HCT116 (cell line): ENCODE measurements at regions not wholly inside any gene's neighbourhood (a gene's known extent, or its start where the extent isn't known, plus 50 kb on each side); places are given as distances from the start of the nearest gene placed in this dataset.

Experiments used
- ATAC-seq: fragments of 200-7000 bp; cut with Tn5 transposase; 2 replicates; pipeline ENCODE4 v1.9.1; 2020; ENCODE audit warnings: mild to moderate bottlenecking, moderate library complexity
- BruUV-seq: library from RNA; stranded (reverse); fragments of 400-500 nt; replicated peaks from 2 replicates; lab custom pipeline; 2021; lab: Mats Ljungman, UMichigan
- CTCF ChIA-PET: fragments of 300-600 bp; sonication (Branson Sonifier 250); formaldehyde crosslinking; loops from one replicate; lab custom pipeline; 2021; ENCODE audit warnings: antibody characterized with exemption; lab: Charles Lee
- POLR2A ChIA-PET: fragments of 300-600, 350-600 bp; sonication (Branson Sonifier 250); formaldehyde crosslinking; loops from one replicate; lab custom pipeline; 2021; ENCODE audit warnings: antibody characterized with exemption; lab: Charles Lee
- RAD21 ChIA-PET, 2 experiments: fragments of 300-600 bp; sonication (Branson Sonifier 250); formaldehyde crosslinking; loops; one replicate each; lab custom pipeline; 2023; ENCODE audit warnings: low total read pairs in 2 of 2; ENCODE audit not compliant: uncharacterized antibody in 2 of 2, unreplicated experiment in 2 of 2, low non-redundant PET in 1 of 2; lab: Charles Lee
- DNase-seq: peaks from one replicate; pipeline ENCODE4 v3.0.0-alpha.2; 2010; ENCODE audit warnings: low read depth, low spot score
- H2AFZ ChIP-seq: fragments of 200-600 bp; shearing (Covaris generic), sonication (generic); 2 replicates; pipeline ENCODE4 v1.6.1; 2017; ENCODE audit warnings: low read depth, mixed run types, mixed read lengths, antibody characterized with exemption, low read length; ENCODE audit not compliant: poor library complexity, severe bottlenecking
- H3K27ac ChIP-seq: 2 replicates; pipeline ENCODE4 v1.5.1; 2012; ENCODE audit warnings: low read depth, low read length
- H3K27me3 ChIP-seq: fragments of 200-600 bp; sonication (generic); 2 replicates; pipeline ENCODE4 v1.6.1; 2016; ENCODE audit warnings: mixed run types, low read length, mixed read lengths; ENCODE audit not compliant: insufficient read depth
- H3K36me3 ChIP-seq, 2 experiments: fragments of 200-500 bp in 1 of 2; fragments of 200-600 bp in 1 of 2; sonication (Bioruptor generic) in 1 of 2; sonication (generic) in 1 of 2; 2 replicates each; pipeline versions ENCODE4 v1.5.1 to v1.6.1; 2014 to 2016; ENCODE audit warnings: low read length in 2 of 2, inconsistent platforms in 1 of 2, mixed read lengths in 1 of 2, mixed run types in 1 of 2; ENCODE audit not compliant: insufficient read depth in 2 of 2, control insufficient read depth in 1 of 2
- H3K4me1 ChIP-seq, 2 experiments: fragments of 200-600 bp in 1 of 2; sonication (generic) in 1 of 2; 2 replicates each; pipeline versions ENCODE4 v1.5.1 to v1.6.1; 2012 to 2017; ENCODE audit warnings: low read length in 2 of 2, inconsistent platforms in 1 of 2, mild to moderate bottlenecking in 1 of 2, mixed read lengths in 1 of 2, mixed run types in 1 of 2, moderate library complexity in 1 of 2; ENCODE audit not compliant: insufficient read depth in 2 of 2, control insufficient read depth in 1 of 2
- H3K4me2 ChIP-seq: fragments of 200-600 bp; sonication (generic); 2 replicates; pipeline ENCODE4 v1.6.1; 2017; ENCODE audit warnings: mixed run types, low read length, mixed read lengths
- H3K4me3 ChIP-seq, 2 experiments: fragments of 200-600 bp in 1 of 2; sonication (generic) in 1 of 2; replicated peaks in 1 of 2; 2 replicates each; pipeline ENCODE4 v1.5.1; 2011 to 2016; ENCODE audit warnings: low read length in 2 of 2, control low read depth in 1 of 2, low read depth in 1 of 2, mild to moderate bottlenecking in 1 of 2, mixed read lengths in 1 of 2, mixed run types in 1 of 2
- H3K79me2 ChIP-seq: fragments of 200-600 bp; sonication (generic); 2 replicates; pipeline ENCODE4 v1.6.1; 2017; ENCODE audit warnings: mild to moderate bottlenecking, mixed run types, low read length, moderate library complexity, mixed read lengths; ENCODE audit not compliant: insufficient read depth
- H3K9ac ChIP-seq: fragments of 200-600 bp; sonication (generic); 2 replicates; pipeline ENCODE4 v1.6.1; 2016; ENCODE audit warnings: low read length, mixed read lengths
- H3K9me2 ChIP-seq: fragments of 200-600 bp; sonication (generic), shearing (Covaris generic); 2 replicates; pipeline ENCODE4 v1.6.1; 2017; ENCODE audit warnings: mixed run types, mild to moderate bottlenecking, moderate library complexity; ENCODE audit not compliant: insufficient read depth
- H3K9me3 ChIP-seq, 2 experiments: fragments of 200-500 bp in 1 of 2; fragments of 200-600 bp in 1 of 2; sonication (Bioruptor generic) in 1 of 2; sonication (generic) in 1 of 2; 2 replicates each; pipeline ENCODE4 v1.6.1; 2014 to 2017; ENCODE audit warnings: low read length in 2 of 2, mixed read lengths in 2 of 2, inconsistent platforms in 1 of 2, low read depth in 1 of 2, mild to moderate bottlenecking in 1 of 2, mixed run types in 1 of 2, moderate library complexity in 1 of 2; ENCODE audit not compliant: control insufficient read depth in 1 of 2, insufficient read depth in 1 of 2
- H4K20me1 ChIP-seq: fragments of 200-600 bp; sonication (generic), shearing (Covaris generic); 2 replicates; pipeline ENCODE4 v1.6.1; 2017; ENCODE audit warnings: mixed run types, mild to moderate bottlenecking, moderate library complexity; ENCODE audit not compliant: insufficient read depth
- EGR1 ChIP-seq: IDR thresholded peaks from 2 replicates; pipeline ENCODE4 v1.6.1; 2012; ENCODE audit warnings: low read depth
- ELF1 ChIP-seq: IDR thresholded peaks from 2 replicates; pipeline ENCODE4 v1.6.1; 2012; ENCODE audit warnings: low read depth, borderline replicate concordance
- EZH2 ChIP-seq: fragments of 200-600 bp; sonication (generic); IDR thresholded peaks from 2 replicates; pipeline ENCODE4 v1.6.1; 2017; ENCODE audit warnings: antibody characterized with exemption, mixed run types
- FOSL1 ChIP-seq: IDR thresholded peaks from 2 replicates; pipeline ENCODE4 v1.6.1; 2012; ENCODE audit warnings: low read depth
- POLR2A ChIP-seq: IDR thresholded peaks from 2 replicates; pipeline ENCODE4 v1.7.0; 2011; ENCODE audit warnings: borderline replicate concordance; ENCODE audit not compliant: insufficient read depth, insufficient read length; ENCODE audit errors: extremely low read depth
- POLR2AphosphoS5 ChIP-seq: IDR thresholded peaks from 2 replicates; pipeline ENCODE4 v1.6.1; 2011; ENCODE audit warnings: mild to moderate bottlenecking, low read depth, low read length, moderate library complexity
- RAD21 ChIP-seq: IDR thresholded peaks from 2 replicates; pipeline ENCODE4 v1.6.1; 2012; ENCODE audit warnings: low read depth, mild to moderate bottlenecking
- SP1 ChIP-seq: IDR thresholded peaks from 2 replicates; pipeline ENCODE4 v1.6.1; 2012; ENCODE audit warnings: low read depth
- TCF7L2 ChIP-seq: IDR thresholded peaks from 2 replicates; pipeline ENCODE4 v1.7.0; 2011; ENCODE audit warnings: borderline replicate concordance, inconsistent platforms; ENCODE audit not compliant: insufficient read depth, insufficient read length; ENCODE audit errors: extremely low read depth
- ZFX ChIP-seq: fragments of 450-650 bp; IDR thresholded peaks from 2 replicates; pipeline ENCODE4 v1.6.1; 2017
- intact Hi-C: fragments of 100-400 bp; cut with micrococcal nuclease; formaldehyde crosslinking; loops from 2 replicates; pipeline ENCODE4 v1.10.0; 2022
- TF ChIP-seq, protein P1 (sequence below): IDR thresholded peaks from 2 replicates; pipeline ENCODE4 v1.6.1; 2012
- TF ChIP-seq, protein P2 (sequence below): IDR thresholded peaks from 2 replicates; pipeline ENCODE4 v1.6.1; 2011; ENCODE audit warnings: mild to moderate bottlenecking, low read length, moderate library complexity; ENCODE audit not compliant: insufficient replicate concordance; ENCODE audit errors: extremely low read depth
- TF ChIP-seq, protein P3 (sequence below): IDR thresholded peaks from 2 replicates; pipeline ENCODE4 v1.6.1; 2012
- TF ChIP-seq, protein P4 (sequence below), 3 experiments: fragments of 200-600 bp in 1 of 3; sonication (generic) in 1 of 3; IDR thresholded peaks in 2 of 3; conservative IDR thresholded peaks in 1 of 3; 2 replicates each; pipeline ENCODE4 v1.5.1; 2012 to 2017; ENCODE audit warnings: low read depth in 2 of 3, low read length in 2 of 3, antibody characterized with exemption in 1 of 3, borderline replicate concordance in 1 of 3, control low read depth in 1 of 3, mild to moderate bottlenecking in 1 of 3, mixed read lengths in 1 of 3, mixed run types in 1 of 3, moderate library complexity in 1 of 3; ENCODE audit not compliant: insufficient read depth in 1 of 3

DNA sequence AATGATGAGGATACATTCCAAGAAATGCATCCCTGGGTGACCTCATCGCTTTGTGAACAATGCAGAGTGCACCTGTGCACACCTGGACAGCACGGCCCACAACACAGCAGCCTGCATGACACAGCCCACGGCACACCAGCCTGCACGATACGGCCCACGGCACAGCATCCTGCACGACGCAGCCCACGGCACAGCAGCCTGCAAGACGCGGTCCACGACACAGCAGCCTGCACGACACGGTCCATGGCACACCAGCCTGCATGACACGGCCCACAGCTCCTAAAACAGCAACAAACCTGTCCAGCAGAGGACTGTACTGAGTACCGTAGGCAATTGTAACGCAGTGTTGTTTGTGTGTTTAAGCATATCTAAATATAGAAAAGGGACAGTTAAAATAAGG lies 134.7 kb upstream of the PPP2R2D start:
- Histone ChIP-seq H3K27ac (no peak overlapping the region), H2AFZ (no peak overlapping the region), H3K4me3 (no peak overlapping the region), H3K4me1 (no peaks in the 10 kb centered on the region), H3K9me2 (no peaks in the 10 kb centered on the region), H3K79me2 (no peaks in the 10 kb centered on the region), H3K27me3 (0 out of 2 replicates have a peak, but pooled peaks cover 5% of the 10 kb centered on the region), H3K9me3 (no peaks in the 10 kb centered on the region), H3K4me2 (no peak overlapping the region), H4K20me1 (no peaks in the 10 kb centered on the region), H3K9ac (no peak overlapping the region), H3K36me3 (no peaks in the 10 kb centered on the region)
- BruUV-seq, result no TSS peak
- no peak for DNase-seq
- TF ChIP-seq, protein P1, sequence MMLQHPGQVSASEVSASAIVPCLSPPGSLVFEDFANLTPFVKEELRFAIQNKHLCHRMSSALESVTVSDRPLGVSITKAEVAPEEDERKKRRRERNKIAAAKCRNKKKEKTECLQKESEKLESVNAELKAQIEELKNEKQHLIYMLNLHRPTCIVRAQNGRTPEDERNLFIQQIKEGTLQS, result no peak
- no peak for TF ChIP-seq SP1
- TF ChIP-seq, protein P2, sequence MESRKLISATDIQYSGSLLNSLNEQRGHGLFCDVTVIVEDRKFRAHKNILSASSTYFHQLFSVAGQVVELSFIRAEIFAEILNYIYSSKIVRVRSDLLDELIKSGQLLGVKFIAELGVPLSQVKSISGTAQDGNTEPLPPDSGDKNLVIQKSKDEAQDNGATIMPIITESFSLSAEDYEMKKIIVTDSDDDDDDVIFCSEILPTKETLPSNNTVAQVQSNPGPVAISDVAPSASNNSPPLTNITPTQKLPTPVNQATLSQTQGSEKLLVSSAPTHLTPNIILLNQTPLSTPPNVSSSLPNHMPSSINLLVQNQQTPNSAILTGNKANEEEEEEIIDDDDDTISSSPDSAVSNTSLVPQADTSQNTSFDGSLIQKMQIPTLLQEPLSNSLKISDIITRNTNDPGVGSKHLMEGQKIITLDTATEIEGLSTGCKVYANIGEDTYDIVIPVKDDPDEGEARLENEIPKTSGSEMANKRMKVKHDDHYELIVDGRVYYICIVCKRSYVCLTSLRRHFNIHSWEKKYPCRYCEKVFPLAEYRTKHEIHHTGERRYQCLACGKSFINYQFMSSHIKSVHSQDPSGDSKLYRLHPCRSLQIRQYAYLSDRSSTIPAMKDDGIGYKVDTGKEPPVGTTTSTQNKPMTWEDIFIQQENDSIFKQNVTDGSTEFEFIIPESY, result no peak
- TF ChIP-seq, protein P3, sequence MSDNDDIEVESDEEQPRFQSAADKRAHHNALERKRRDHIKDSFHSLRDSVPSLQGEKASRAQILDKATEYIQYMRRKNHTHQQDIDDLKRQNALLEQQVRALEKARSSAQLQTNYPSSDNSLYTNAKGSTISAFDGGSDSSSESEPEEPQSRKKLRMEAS, result no peak
- TF ChIP-seq EZH2, result no peak
- TF ChIP-seq RAD21, result no peak
- TF ChIP-seq POLR2AphosphoS5, result no peak
- TF ChIP-seq FOSL1, result no peak
- TF ChIP-seq ELF1, result no peak
- TF ChIP-seq, protein P4, sequence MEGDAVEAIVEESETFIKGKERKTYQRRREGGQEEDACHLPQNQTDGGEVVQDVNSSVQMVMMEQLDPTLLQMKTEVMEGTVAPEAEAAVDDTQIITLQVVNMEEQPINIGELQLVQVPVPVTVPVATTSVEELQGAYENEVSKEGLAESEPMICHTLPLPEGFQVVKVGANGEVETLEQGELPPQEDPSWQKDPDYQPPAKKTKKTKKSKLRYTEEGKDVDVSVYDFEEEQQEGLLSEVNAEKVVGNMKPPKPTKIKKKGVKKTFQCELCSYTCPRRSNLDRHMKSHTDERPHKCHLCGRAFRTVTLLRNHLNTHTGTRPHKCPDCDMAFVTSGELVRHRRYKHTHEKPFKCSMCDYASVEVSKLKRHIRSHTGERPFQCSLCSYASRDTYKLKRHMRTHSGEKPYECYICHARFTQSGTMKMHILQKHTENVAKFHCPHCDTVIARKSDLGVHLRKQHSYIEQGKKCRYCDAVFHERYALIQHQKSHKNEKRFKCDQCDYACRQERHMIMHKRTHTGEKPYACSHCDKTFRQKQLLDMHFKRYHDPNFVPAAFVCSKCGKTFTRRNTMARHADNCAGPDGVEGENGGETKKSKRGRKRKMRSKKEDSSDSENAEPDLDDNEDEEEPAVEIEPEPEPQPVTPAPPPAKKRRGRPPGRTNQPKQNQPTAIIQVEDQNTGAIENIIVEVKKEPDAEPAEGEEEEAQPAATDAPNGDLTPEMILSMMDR (IDR thresholded peaks at IDR 0.05 in 2 of 3, conservative IDR thresholded peaks at IDR 0.05 in 1 of 3; ENCODE audit: borderline replicate concordance in 1 of 3, insufficient read depth in 1 of 3, low read depth in 2 of 3, low read length in 2 of 3), result no peak
- no peak for TF ChIP-seq ZFX
- no peak for TF ChIP-seq TCF7L2
- no peak for TF ChIP-seq POLR2A
- TF ChIP-seq EGR1, result no peak
- intact Hi-C loops, result no loop called here
- ChIA-PET RAD21 (no interaction called here), CTCF (no interaction called here), POLR2A (no interaction called here)
- ATAC-seq, result no peak
